GM18498 (cell line): ENCODE measurements at regions not wholly inside any gene's neighbourhood (a gene's known extent, or its start where the extent isn't known, plus 50 kb on each side); places are given as distances from the start of the nearest gene placed in this dataset.
A peak's percentile ranks its signal among the peaks of the same experiment; 100 is the strongest.

Experiments used
- ATAC-seq: cut with Tn5 transposase; IDR thresholded peaks from one replicate; pipeline ENCODE4 v1.9.1; 2021; ENCODE audit warnings: mild to moderate bottlenecking, moderate library complexity; ENCODE audit not compliant: unreplicated experiment

GRCh38 chr6:139569566-139569965 lies 195.1 kb upstream of the CITED2 start:
- ATAC-seq = no peak

GRCh38 chr6:139568956-139569538 lies 194.6 kb upstream of the CITED2 start:
- ATAC-seq = no peak

- ATAC-seq = peak; percentile 61
Observed at GRCh38 chr6:139568151-139568955, 193.9 kb upstream of the CITED2 start.

- no peak for ATAC-seq
Observed at GRCh38 chr6:139567095-139567494, 192.6 kb upstream of the CITED2 start.

GRCh38 chr6:139565591-139565990 lies 191.1 kb upstream of the CITED2 start:
- no peak for ATAC-seq

GRCh38 chr6:139557547-139557946 lies 183.1 kb upstream of the CITED2 start:
- no peak for ATAC-seq

GRCh38 chr6:139556532-139556931 lies 182.1 kb upstream of the CITED2 start:
- ATAC-seq = no peak

GRCh38 chr6:139553916-139554315 lies 179.5 kb upstream of the CITED2 start:
- ATAC-seq = no peak

GRCh38 chr6:139551376-139551775 lies 176.9 kb upstream of the CITED2 start:
- no peak for ATAC-seq

GRCh38 chr6:139550361-139550760 lies 175.9 kb upstream of the CITED2 start:
- no peak for ATAC-seq

GRCh38 chr6:139549561-139550070 lies 175.2 kb upstream of the CITED2 start:
- no peak for ATAC-seq

- ATAC-seq = no peak
Observed at GRCh38 chr6:139547804-139548203, 173.4 kb upstream of the CITED2 start.

GRCh38 chr6:139547122-139547776 lies 172.8 kb upstream of the CITED2 start:
- ATAC-seq = no peak

GRCh38 chr6:139546106-139546472 lies 171.6 kb upstream of the CITED2 start:
- no peak for ATAC-seq

GRCh38 chr6:139545206-139546105 lies 171.0 kb upstream of the CITED2 start:
- ATAC-seq = no peak

- no peak for ATAC-seq
Observed at GRCh38 chr6:139544701-139545057, 170.2 kb upstream of the CITED2 start.

GRCh38 chr6:139542351-139542750 lies 167.9 kb upstream of the CITED2 start:
- ATAC-seq = no peak

GRCh38 chr6:139540894-139541293 lies 166.4 kb upstream of the CITED2 start:
- no peak for ATAC-seq

- ATAC-seq = peak; percentile 56
Observed at GRCh38 chr6:139540276-139540675, 165.8 kb upstream of the CITED2 start.

GRCh38 chr6:139539852-139540251 lies 165.4 kb upstream of the CITED2 start:
- peak; percentile 11 for ATAC-seq

- ATAC-seq = no peak
Observed at GRCh38 chr6:139538366-139538765, 163.9 kb upstream of the CITED2 start.
